OCI-LY1 (cell line): ENCODE measurements at regions not wholly inside any gene's neighbourhood (a gene's known extent, or its start where the extent isn't known, plus 50 kb on each side); places are given as distances from the start of the nearest gene placed in this dataset.

Source experiments
- H2AFZ ChIP-seq: fragments of 200-600 bp; sonication (generic), shearing (Covaris generic); 2 replicates; pipeline ENCODE4 v1.6.0; 2014; ENCODE audit warnings: antibody characterized with exemption, mild to moderate bottlenecking, low read length
- H3F3A ChIP-seq: fragments of 200-600 bp; sonication (generic), shearing (Covaris generic); 2 replicates; pipeline ENCODE4 v1.6.0; 2014; ENCODE audit warnings: mild to moderate bottlenecking, antibody characterized with exemption, low read length, moderate library complexity; ENCODE audit not compliant: insufficient read depth
- H3K27ac ChIP-seq: fragments of 200-600 bp; sonication (generic); 2 replicates; pipeline ENCODE4 v1.5.1; 2014; ENCODE audit warnings: low read length, mixed run types, mild to moderate bottlenecking, low read depth; ENCODE audit not compliant: poor library complexity, severe bottlenecking
- H3K27me3 ChIP-seq: fragments of 200-600 bp; sonication (generic); 2 replicates; pipeline ENCODE4 v1.6.0; 2014; ENCODE audit warnings: antibody characterized with exemption, mild to moderate bottlenecking, low read length, moderate library complexity; ENCODE audit not compliant: insufficient read depth
- H3K36me3 ChIP-seq: fragments of 200-600 bp; sonication (generic); 2 replicates; pipeline ENCODE4 v1.6.1; 2014; ENCODE audit warnings: mild to moderate bottlenecking, antibody characterized with exemption, low read length, moderate library complexity, mixed read lengths; ENCODE audit not compliant: insufficient read depth
- H3K4me1 ChIP-seq: fragments of 200-600 bp; sonication (generic); 2 replicates; pipeline ENCODE4 v1.5.1; 2014; ENCODE audit warnings: mild to moderate bottlenecking, low read length, moderate library complexity; ENCODE audit not compliant: insufficient read depth, severe bottlenecking
- H3K4me2 ChIP-seq: fragments of 200-600 bp; sonication (generic), shearing (Covaris generic); 2 replicates; pipeline ENCODE4 v1.6.1; 2014; ENCODE audit warnings: low read length
- H3K4me3 ChIP-seq: fragments of 200-600 bp; sonication (generic); 2 replicates; pipeline ENCODE4 v1.5.1; 2014; ENCODE audit warnings: low read length, low read depth, mild to moderate bottlenecking, mixed read lengths; ENCODE audit not compliant: poor library complexity, severe bottlenecking
- H3K79me2 ChIP-seq: fragments of 200-600 bp; shearing (Covaris generic); 2 replicates; pipeline ENCODE4 v1.6.1; 2016; ENCODE audit warnings: mixed run types, low read length, mixed read lengths; ENCODE audit not compliant: insufficient read depth
- H3K9ac ChIP-seq: fragments of 200-600 bp; sonication (generic), shearing (Covaris generic); 2 replicates; pipeline ENCODE4 v1.6.1; 2014; ENCODE audit warnings: mild to moderate bottlenecking, low read length, mixed read lengths
- H3K9me2 ChIP-seq: fragments of 200-600 bp; sonication (generic), shearing (Covaris generic); 2 replicates; pipeline ENCODE4 v1.6.1; 2014; ENCODE audit warnings: low read depth, mild to moderate bottlenecking, low read length, mixed read lengths
- H3K9me3 ChIP-seq: fragments of 200-600 bp; shearing (Covaris generic); 2 replicates; pipeline ENCODE4 v1.6.1; 2014; ENCODE audit warnings: low read length, mixed read lengths
- H4K20me1 ChIP-seq: fragments of 200-600 bp; sonication (generic), shearing (Covaris generic); 2 replicates; pipeline ENCODE4 v1.6.0; 2016; ENCODE audit warnings: mild to moderate bottlenecking, low read length; ENCODE audit not compliant: insufficient read depth
- EZH2 ChIP-seq: fragments of 200-600 bp; sonication (generic), shearing (Covaris generic); IDR thresholded peaks from 2 replicates; pipeline ENCODE4 v1.8.0; 2017; ENCODE audit warnings: borderline replicate concordance, mixed run types, mild to moderate bottlenecking, antibody characterized with exemption, low read length, moderate library complexity, mixed read lengths
- TF ChIP-seq, protein P1 (sequence below): fragments of 200-600 bp; sonication (generic), shearing (Covaris generic); IDR thresholded peaks from 2 replicates; pipeline ENCODE4 v1.5.1; 2017; ENCODE audit warnings: mild to moderate bottlenecking, antibody characterized with exemption, low read length, moderate library complexity, mixed read lengths

DNA sequence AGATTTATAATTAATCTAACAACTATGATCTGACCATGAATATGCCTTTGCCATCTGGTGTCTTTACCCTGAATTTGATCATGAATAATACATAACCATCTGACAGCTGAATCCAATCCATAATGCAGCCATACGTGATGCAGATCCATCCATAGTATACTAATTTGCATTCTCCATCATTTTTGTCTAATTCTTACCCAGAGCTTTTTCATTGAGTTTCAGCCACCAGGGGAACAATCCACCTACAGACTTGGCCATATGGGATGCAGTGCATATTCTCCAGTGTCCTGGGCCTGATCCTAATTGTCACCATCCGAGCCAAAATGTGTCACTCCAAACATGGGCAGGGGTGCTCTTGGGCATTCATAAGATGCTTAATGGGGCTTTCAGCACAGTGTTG is 227.2 kb upstream of the CRIM1 start:
- H3F3A ChIP-seq, result no peaks in the 10 kb centered on the region
- no peaks in the 10 kb centered on the region for H3K9me2 ChIP-seq
- TF ChIP-seq, protein P1, sequence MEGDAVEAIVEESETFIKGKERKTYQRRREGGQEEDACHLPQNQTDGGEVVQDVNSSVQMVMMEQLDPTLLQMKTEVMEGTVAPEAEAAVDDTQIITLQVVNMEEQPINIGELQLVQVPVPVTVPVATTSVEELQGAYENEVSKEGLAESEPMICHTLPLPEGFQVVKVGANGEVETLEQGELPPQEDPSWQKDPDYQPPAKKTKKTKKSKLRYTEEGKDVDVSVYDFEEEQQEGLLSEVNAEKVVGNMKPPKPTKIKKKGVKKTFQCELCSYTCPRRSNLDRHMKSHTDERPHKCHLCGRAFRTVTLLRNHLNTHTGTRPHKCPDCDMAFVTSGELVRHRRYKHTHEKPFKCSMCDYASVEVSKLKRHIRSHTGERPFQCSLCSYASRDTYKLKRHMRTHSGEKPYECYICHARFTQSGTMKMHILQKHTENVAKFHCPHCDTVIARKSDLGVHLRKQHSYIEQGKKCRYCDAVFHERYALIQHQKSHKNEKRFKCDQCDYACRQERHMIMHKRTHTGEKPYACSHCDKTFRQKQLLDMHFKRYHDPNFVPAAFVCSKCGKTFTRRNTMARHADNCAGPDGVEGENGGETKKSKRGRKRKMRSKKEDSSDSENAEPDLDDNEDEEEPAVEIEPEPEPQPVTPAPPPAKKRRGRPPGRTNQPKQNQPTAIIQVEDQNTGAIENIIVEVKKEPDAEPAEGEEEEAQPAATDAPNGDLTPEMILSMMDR, result no peak
- TF ChIP-seq EZH2, result no peak
- H3K4me1 ChIP-seq, result no peaks in the 10 kb centered on the region
- no peaks in the 10 kb centered on the region for H4K20me1 ChIP-seq
- no peaks in the 10 kb centered on the region for H3K27me3 ChIP-seq
- H3K9ac ChIP-seq, result no peak overlapping the region
- no peak overlapping the region for H3K4me3 ChIP-seq
- no peaks in the 10 kb centered on the region for H3K79me2 ChIP-seq
- H3K27ac ChIP-seq, result no peak overlapping the region
- no peaks in the 10 kb centered on the region for H3K36me3 ChIP-seq
- no peak overlapping the region for H2AFZ ChIP-seq
- no peak overlapping the region for H3K4me2 ChIP-seq
- no peaks in the 10 kb centered on the region for H3K9me3 ChIP-seq

DNA sequence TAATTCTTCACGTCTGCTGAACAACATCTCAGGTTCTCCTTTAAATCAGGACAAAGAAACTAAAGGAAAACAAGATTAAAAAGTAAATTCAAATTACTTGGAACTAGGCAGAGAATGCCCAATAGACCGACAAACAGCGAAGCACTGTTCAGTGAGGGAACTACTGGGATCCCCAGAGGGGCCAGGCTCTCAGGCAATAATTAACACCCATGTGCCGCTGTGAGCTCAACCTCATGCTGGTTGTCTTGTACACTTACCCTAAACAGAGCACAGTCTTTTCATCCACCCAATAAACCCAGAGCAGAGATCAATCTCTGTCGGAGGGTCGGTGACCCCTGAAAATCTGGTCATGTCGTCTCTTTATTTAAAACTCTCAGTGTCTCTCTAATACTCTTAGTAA is 229.9 kb upstream of the CRIM1 start:
- Histone ChIP-seq H3K27me3 (no peaks in the 10 kb centered on the region), H3K4me1 (no peaks in the 10 kb centered on the region), H3K4me2 (no peak overlapping the region), H3K36me3 (no peaks in the 10 kb centered on the region), H3K9ac (no peak overlapping the region), H3K27ac (no peak overlapping the region), H3K9me3 (no peaks in the 10 kb centered on the region), H3F3A (no peaks in the 10 kb centered on the region), H3K9me2 (no peaks in the 10 kb centered on the region), H4K20me1 (no peaks in the 10 kb centered on the region), H3K4me3 (no peak overlapping the region), H2AFZ (no peak overlapping the region), H3K79me2 (no peaks in the 10 kb centered on the region)
- TF ChIP-seq, protein P1, result no peak
- TF ChIP-seq EZH2, result no peak

DNA sequence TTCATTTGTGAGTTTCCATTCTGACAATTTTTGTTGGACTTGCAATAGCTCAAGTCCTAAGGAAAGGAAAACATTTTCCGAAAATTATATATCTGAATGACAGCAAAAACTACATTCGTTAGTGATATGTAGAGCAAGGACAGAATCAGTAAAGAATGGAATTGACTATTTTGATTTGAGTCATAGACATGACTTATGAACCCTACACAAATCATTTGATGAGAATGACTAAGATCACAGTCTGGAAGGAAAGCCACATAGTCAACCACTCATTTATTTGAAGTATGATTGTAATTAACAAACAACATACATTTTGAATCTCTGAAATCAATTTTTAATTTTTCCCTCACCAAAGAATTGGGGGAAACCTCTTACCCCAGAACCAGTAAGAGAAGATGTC is 231.6 kb upstream of the CRIM1 start:
- Histone ChIP-seq H3K4me2 (no peak overlapping the region), H4K20me1 (no peaks in the 10 kb centered on the region), H3K9me2 (no peaks in the 10 kb centered on the region), H3K79me2 (no peaks in the 10 kb centered on the region), H3K36me3 (no peaks in the 10 kb centered on the region), H3K27me3 (no peaks in the 10 kb centered on the region), H3K9ac (no peak overlapping the region), H3K9me3 (no peaks in the 10 kb centered on the region), H3K4me1 (no peaks in the 10 kb centered on the region), H3K4me3 (no peak overlapping the region), H2AFZ (no peak overlapping the region), H3K27ac (no peak overlapping the region), H3F3A (no peaks in the 10 kb centered on the region)
- TF ChIP-seq EZH2, result no peak
- TF ChIP-seq, protein P1, result no peak
